ENCODE measurements at regions not wholly inside any gene's neighbourhood (a gene's known extent, or its start where the extent isn't known, plus 50 kb on each side); places are given as distances from the start of the nearest gene placed in this dataset.

GRCh38 chr5:74336297-74336696 lies 304.2 kb downstream of the ENC1 start:
- no peak for DNase-seq

- peak; percentile 46 for DNase-seq
Observed at GRCh38 chr5:74334762-74335384, 305.7 kb downstream of the ENC1 start.

- no peak for DNase-seq
Observed at GRCh38 chr5:74334062-74334761, 306.3 kb downstream of the ENC1 start.

- no peak for DNase-seq
Observed at GRCh38 chr5:74333430-74333829, 307.1 kb downstream of the ENC1 start.

GRCh38 chr5:74332682-74333081 lies 307.8 kb downstream of the ENC1 start:
- no peak for DNase-seq

- no peak for DNase-seq
Observed at GRCh38 chr5:74332006-74332405, 308.5 kb downstream of the ENC1 start.

- DNase-seq = no peak
Observed at GRCh38 chr5:74328221-74328630, 312.3 kb downstream of the ENC1 start.

- no peak for DNase-seq
Observed at GRCh38 chr5:74327339-74327685, 313.2 kb downstream of the ENC1 start.

- DNase-seq = no peak
Observed at GRCh38 chr5:74326571-74327338, 313.8 kb downstream of the ENC1 start.

GRCh38 chr5:74325866-74326265 lies 314.7 kb downstream of the ENC1 start:
- DNase-seq = no peak

- DNase-seq = no peak
Observed at GRCh38 chr5:74324556-74324955, 316.0 kb downstream of the ENC1 start.

- DNase-seq = no peak
Observed at GRCh38 chr5:74322944-74323343, 317.6 kb downstream of the ENC1 start.

- no peak for DNase-seq
Observed at GRCh38 chr5:74322191-74322590, 318.3 kb downstream of the ENC1 start.

GRCh38 chr5:74321326-74321725 lies 319.2 kb downstream of the ENC1 start:
- DNase-seq = no peak

- DNase-seq = no peak
Observed at GRCh38 chr5:74320526-74320925, 320.0 kb downstream of the ENC1 start.

- DNase-seq = no peak
Observed at GRCh38 chr5:74319076-74319475, 321.5 kb downstream of the ENC1 start.

- peak; percentile 3 for DNase-seq
Observed at GRCh38 chr5:74316064-74316603, 324.4 kb downstream of the ENC1 start.

GRCh38 chr5:74314906-74315305 lies 325.6 kb downstream of the ENC1 start:
- DNase-seq = no peak

GRCh38 chr5:74313896-74314295 lies 326.6 kb downstream of the ENC1 start:
- no peak for DNase-seq

GRCh38 chr5:74312746-74313145 lies 327.8 kb downstream of the ENC1 start:
- DNase-seq = no peak

GRCh38 chr5:74311961-74312360 lies 328.6 kb downstream of the ENC1 start:
- no peak for DNase-seq

GRCh38 chr5:74310997-74311930 lies 329.3 kb downstream of the ENC1 start:
- no peak for DNase-seq

- no peak for DNase-seq
Observed at GRCh38 chr5:74310386-74310785, 330.1 kb downstream of the ENC1 start.

Data from NCI-H526 treated with DMSO at 0.1 percent for 48 hours (cell line).